Glutamatergic neuron (in vitro differentiated cells): ENCODE measurements at regions not wholly inside any gene's neighbourhood (a gene's known extent, or its start where the extent isn't known, plus 50 kb on each side); places are given as distances from the start of the nearest gene placed in this dataset.
"Not testable (repeated sequence)": the region's sequence is repeated elsewhere in the genome, so short reads cannot be mapped to it uniquely, and the experiment has no call there.

Experiments
- DNase-seq: peaks from one replicate; pipeline ENCODE4 v3.0.0; 2022
- H3K27ac Mint-ChIP-seq: one replicate; pipeline ENCODE4 v1.8.0; 2020; ENCODE audit warnings: mild to moderate bottlenecking, mixed read lengths, inconsistent platforms; ENCODE audit not compliant: unreplicated experiment
- H3K27me3 Mint-ChIP-seq: one replicate; pipeline ENCODE4 v1.8.0; 2020; ENCODE audit warnings: mild to moderate bottlenecking, moderate library complexity, mixed read lengths, inconsistent platforms; ENCODE audit not compliant: unreplicated experiment
- H3K36me3 Mint-ChIP-seq: one replicate; pipeline ENCODE4 v1.8.0; 2020; ENCODE audit warnings: mild to moderate bottlenecking, mixed read lengths, inconsistent platforms; ENCODE audit not compliant: unreplicated experiment
- H3K4me1 Mint-ChIP-seq: one replicate; pipeline ENCODE4 v1.8.0; 2020; ENCODE audit warnings: mild to moderate bottlenecking, low read depth, mixed read lengths, inconsistent platforms; ENCODE audit not compliant: unreplicated experiment
- H3K4me3 Mint-ChIP-seq: one replicate; pipeline ENCODE4 v1.8.0; 2020; ENCODE audit warnings: mild to moderate bottlenecking, mixed read lengths, inconsistent platforms; ENCODE audit not compliant: unreplicated experiment
- H3K9me3 Mint-ChIP-seq: one replicate; pipeline ENCODE4 v1.8.0; 2020; ENCODE audit warnings: mild to moderate bottlenecking, moderate library complexity, mixed read lengths, inconsistent platforms; ENCODE audit not compliant: unreplicated experiment
- TF ChIP-seq, protein P1 (sequence below): fragments of 200-600 bp; sonication (generic); IDR thresholded peaks from one replicate; pipeline ENCODE4 v1.5.0; 2021; ENCODE audit not compliant: partially characterized antibody, unreplicated experiment

DNA sequence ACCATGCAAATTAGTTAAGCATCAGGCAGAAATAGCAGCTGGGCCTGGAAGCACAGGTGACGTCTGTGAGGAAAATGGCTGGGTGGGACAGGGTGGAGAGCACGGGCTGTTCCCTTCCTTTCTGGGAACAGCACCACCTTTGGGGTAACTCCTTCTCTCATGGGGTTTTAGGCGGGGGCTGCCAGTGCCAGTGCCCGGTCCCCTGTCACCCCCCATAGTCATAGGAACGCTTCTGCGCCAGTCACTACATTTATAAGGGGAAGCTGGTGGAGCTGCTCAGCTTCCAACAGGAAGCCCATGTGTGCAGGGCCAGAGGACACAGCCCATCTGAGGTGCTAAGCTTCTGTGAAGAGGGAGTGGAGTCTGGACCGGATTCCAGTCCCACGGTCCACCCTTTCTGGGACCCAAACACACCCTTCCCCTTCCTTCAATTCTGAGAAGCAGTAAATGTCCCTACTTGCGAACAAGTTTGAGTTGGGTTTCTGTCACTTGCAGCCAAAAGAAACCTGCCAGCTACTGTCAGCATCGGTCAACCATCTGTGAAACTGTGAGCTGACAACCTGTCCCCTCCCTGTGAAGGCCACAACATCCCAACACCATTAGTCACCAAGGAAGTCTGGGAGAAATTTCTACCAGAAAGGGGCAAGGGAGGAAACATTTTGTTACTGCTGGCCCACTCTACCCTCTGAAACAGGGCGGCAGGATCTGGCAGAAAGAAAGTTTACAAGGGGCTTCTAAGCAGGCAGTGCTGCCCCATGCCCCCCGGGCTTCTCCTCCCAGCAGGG, 86.0 kb upstream of the AMZ2 start:
- no peaks in the 10 kb centered on the region for H3K4me1 Mint-ChIP-seq
- H3K9me3 Mint-ChIP-seq: no peaks in the 10 kb centered on the region
- no peaks in the 10 kb centered on the region for H3K27me3 Mint-ChIP-seq
- no peak for DNase-seq
- no peak overlapping the region for H3K27ac Mint-ChIP-seq
- H3K4me3 Mint-ChIP-seq: no peak overlapping the region
- H3K36me3 Mint-ChIP-seq: no peaks in the 10 kb centered on the region
- TF ChIP-seq, protein P1, sequence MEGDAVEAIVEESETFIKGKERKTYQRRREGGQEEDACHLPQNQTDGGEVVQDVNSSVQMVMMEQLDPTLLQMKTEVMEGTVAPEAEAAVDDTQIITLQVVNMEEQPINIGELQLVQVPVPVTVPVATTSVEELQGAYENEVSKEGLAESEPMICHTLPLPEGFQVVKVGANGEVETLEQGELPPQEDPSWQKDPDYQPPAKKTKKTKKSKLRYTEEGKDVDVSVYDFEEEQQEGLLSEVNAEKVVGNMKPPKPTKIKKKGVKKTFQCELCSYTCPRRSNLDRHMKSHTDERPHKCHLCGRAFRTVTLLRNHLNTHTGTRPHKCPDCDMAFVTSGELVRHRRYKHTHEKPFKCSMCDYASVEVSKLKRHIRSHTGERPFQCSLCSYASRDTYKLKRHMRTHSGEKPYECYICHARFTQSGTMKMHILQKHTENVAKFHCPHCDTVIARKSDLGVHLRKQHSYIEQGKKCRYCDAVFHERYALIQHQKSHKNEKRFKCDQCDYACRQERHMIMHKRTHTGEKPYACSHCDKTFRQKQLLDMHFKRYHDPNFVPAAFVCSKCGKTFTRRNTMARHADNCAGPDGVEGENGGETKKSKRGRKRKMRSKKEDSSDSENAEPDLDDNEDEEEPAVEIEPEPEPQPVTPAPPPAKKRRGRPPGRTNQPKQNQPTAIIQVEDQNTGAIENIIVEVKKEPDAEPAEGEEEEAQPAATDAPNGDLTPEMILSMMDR: no peak

DNA sequence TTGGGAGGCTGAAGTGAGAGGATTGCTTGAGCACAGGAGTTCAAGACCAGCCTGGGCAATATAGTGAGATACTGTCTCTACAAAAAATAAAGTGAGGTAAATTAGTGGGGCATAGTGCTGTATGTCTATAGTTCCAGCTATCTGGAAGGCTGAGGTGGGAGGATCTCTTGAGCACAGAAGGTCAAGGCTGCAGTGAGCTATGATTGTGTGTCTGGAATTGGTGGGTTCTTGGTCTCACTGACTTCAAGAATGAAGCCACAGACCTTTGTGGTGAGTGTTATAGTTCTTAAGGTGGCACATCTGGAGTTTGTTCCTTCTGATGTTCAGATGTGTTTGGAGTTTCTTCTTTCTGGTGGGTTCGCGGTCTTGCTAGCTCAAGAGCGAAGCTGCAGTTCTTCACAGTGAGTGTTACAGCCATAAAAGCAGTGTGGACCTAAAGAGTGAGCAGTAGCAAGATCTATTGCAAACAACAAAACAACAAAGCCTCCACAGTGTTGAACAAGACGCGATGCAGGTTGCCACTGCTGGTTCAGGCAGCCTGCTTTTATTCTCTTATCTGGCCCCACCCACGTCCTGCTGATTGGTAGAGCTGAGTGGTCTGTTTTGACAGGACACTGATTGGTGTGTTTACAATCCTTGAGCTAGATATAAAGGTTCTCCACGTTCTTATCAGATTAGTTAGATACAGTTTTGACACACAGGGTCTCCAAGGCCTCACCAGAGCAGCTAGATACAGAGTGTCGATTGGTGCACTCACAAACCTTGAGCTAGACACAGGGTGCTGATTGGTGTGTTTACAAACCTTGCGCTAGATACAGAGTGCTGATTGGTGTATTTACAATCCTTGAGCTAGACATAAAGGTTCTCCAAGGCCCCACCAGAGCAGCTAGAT, 79.3 kb upstream of the AMZ2 start:
- H3K27me3 Mint-ChIP-seq, H3K27ac Mint-ChIP-seq, DNase-seq, H3K9me3 Mint-ChIP-seq, H3K36me3 Mint-ChIP-seq, H3K4me3 Mint-ChIP-seq, H3K4me1 Mint-ChIP-seq: not testable (repeated sequence)

DNA sequence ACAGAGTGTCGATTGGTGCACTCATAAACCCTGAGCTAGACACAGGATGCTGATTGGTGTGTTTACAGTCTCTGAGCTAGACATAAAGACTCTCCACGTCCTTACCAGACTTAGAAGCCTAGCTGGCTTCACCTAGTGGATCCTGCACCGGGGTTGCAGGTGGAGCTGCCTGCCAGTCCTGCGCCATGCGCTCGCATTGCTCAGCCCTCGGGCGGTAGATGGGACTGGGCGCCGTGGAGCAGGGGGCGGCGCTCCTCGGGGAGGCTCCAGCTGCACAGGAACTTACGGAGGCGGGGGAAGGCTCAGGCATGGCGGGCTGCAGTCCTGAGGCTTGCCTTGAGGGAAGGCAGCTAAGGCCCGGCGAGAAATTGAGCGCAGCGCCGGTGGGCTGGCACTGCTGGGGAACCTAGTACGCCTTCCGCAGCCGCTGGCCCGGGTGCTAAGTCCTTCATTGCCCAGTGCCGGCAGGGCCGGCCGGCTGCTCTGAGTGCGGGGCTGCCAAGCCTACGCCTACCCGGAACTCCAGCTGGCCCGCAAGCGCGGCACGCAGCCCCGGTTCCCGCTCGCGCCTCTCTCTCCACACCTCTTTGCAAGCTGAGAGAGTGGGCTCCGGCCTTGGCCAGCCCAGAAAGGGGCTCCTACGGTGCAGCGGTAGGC, 78.5 kb upstream of the AMZ2 start:
- not testable (repeated sequence) for H3K4me1 Mint-ChIP-seq, DNase-seq, H3K27me3 Mint-ChIP-seq, H3K4me3 Mint-ChIP-seq, H3K9me3 Mint-ChIP-seq, H3K27ac Mint-ChIP-seq, H3K36me3 Mint-ChIP-seq

- no peaks in the 10 kb centered on the region for H3K4me1 Mint-ChIP-seq
- TF ChIP-seq, protein P1: no peak
- H3K27ac Mint-ChIP-seq: no peak overlapping the region
- peaks cover 2% of the 10 kb centered on the region for H3K9me3 Mint-ChIP-seq
- DNase-seq: no peak
- no peak overlapping the region for H3K4me3 Mint-ChIP-seq
- H3K27me3 Mint-ChIP-seq: peaks cover 4% of the 10 kb centered on the region
- no peaks in the 10 kb centered on the region for H3K36me3 Mint-ChIP-seq
Observed at GRCh38 chr17:68169840-68170239, 78.0 kb upstream of the AMZ2 start.

DNA sequence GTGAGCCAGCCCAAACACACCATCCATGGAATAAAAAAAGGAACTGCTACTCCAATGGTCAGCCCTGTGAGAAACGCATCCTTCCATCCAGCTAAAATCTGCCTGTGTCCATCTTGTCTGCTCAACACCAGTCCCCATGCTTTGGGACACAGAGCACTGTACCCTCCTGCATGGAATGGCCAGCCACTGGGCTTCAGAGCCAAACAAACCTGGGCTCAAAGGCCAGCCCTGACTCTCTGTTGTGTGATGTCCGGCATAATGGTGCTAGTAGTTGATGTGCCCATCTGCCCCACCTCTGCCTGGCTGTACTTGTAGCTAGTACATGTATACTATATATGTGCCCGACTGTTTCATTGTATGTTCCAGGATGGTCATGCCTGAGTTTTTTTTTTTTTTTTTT, 77.6 kb upstream of the AMZ2 start:
- TF ChIP-seq, protein P1: no peak
- no peak for DNase-seq
- no peak overlapping the region for H3K4me3 Mint-ChIP-seq
- H3K27me3 Mint-ChIP-seq: peaks cover 4% of the 10 kb centered on the region
- peaks cover 2% of the 10 kb centered on the region for H3K9me3 Mint-ChIP-seq
- no peaks in the 10 kb centered on the region for H3K4me1 Mint-ChIP-seq
- no peak overlapping the region for H3K27ac Mint-ChIP-seq
- H3K36me3 Mint-ChIP-seq: no peaks in the 10 kb centered on the region
